NCI-H187 (cell line): ENCODE measurements at regions not wholly inside any gene's neighbourhood (a gene's known extent, or its start where the extent isn't known, plus 50 kb on each side); places are given as distances from the start of the nearest gene placed in this dataset.
A peak's percentile ranks its signal among the peaks of the same experiment; 100 is the strongest.
"Not testable (repeated sequence)": the region's sequence is repeated elsewhere in the genome, so short reads cannot be mapped to it uniquely, and the experiment has no call there.

Experiments
- DNase-seq, 2 experiments: peaks; one replicate each; lab custom pipeline; 2025; lab: John Stamatoyannopoulos, UW

DNA sequence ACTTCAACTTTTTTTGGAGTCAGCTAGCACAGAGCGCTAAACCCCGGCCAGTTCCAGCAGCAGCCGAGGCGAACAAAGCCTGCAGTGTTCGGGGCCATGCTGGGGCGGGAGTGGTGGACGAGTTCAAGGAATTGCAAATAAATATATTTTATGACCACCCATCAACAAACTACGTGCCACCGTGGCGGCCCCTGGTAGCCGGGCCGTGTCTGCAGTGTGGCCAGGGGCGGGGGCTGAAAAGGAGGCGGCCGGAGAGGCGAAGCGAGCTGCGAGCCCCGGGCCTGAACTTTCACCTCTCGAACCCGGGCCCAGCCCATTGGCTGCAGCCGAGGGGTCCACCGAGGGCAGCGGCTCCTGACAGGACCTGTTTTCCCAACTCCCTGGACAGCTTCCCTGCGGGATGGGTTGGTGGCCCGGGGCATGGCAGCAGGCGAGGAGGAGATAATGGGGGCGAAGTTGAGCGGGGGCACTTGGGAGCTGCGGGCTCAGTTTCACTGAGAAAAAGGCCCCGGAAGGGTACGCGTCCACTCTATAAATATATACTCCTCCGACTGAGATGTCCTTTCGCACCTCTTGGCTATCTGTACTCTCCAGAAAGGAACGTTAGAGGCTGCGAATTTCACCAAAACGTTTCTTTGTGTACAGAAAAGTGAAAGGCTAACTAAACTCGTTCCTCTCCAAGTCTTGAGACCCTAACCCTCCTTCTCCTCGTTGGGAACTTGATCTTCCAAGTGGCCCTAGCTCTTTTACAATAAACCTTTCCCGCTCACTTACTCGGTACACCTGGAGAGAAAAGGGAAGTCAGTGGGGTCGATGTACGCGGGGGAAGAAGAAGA is 164.6 kb upstream of the PPP1R3A start:
- no peak for DNase-seq

GRCh38 chr7:114082642-114083165 is 163.9 kb upstream of the PPP1R3A start:
- DNase-seq, result no peak

- peak; percentile 22 to 25 for DNase-seq
These were observed 163.0 kb upstream of the PPP1R3A start for GRCh38 chr7:114081606-114082425.

DNA sequence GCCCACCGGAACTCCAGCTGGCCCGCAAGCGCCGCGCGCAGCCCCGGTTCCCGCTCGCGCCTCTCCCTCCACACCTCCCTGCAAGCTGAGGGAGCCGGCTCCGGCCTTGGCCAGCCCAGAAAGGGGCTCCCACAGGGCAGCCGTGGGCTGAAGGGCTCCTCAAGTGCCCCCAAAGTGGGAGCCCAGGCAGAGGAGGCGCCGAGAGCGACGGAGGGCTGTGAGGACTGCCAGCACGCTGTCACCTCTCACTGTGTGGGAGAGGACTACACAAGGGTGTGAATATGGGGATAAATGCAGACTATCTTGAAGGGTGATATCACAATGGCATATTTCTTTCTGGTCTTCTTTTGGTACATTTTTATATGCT is 158.3 kb upstream of the PPP1R3A start:
- DNase-seq, result not testable (repeated sequence)

GRCh38 chr7:114076392-114077157 is 157.8 kb upstream of the PPP1R3A start:
- not testable (repeated sequence) for DNase-seq

GRCh38 chr7:114073701-114074100 is 154.9 kb upstream of the PPP1R3A start:
- DNase-seq, result no peak

- no peak for DNase-seq
These were observed 151.4 kb upstream of the PPP1R3A start for GRCh38 chr7:114070246-114070645.

DNA sequence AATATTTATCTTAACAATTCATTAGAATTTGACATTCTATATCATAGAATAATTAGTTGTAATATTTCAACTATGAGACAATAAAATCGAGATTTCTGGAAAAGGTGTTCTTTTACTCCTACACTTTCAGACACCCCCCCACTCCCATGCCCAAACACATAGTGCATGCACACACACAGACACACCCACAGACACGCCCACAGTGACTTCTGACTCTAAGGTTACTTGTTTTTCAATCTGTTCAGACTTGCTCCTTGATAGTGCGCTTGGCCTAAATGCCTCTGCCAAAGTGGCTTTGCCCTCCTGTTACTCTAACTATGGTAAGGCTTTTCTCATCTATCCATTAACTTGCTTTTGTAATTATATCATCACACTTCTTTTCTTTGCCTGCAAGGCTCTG is 144.0 kb upstream of the PPP1R3A start:
- DNase-seq, result no peak

DNA sequence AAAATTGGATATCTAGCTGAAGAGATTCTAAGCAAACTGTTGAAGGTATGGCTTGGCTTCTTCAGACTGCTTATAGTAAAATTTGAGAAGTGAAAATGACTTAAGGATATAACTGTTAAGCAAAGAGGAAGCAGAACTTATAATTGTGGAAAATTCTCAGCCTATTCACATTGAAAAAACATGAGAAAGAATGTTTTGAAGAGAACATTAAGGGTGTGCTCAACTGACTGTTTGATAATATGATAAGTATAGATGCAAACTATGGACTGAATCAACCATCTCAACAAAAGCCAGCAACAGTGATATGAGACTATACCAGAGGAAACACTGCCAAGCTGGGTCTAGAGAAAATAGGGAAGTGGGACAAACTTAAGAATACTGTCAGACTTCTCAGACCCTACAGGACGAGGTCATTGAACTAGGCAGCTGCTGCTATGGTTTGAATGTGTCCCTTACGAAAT is 133.1 kb upstream of the PPP1R3A start:
- no peak for DNase-seq

GRCh38 chr7:114050571-114050970 is 131.8 kb upstream of the PPP1R3A start:
- no peak for DNase-seq

GRCh38 chr7:114048386-114049235 is 129.8 kb upstream of the PPP1R3A start:
- DNase-seq, result peak; percentile 11 to 79

DNA sequence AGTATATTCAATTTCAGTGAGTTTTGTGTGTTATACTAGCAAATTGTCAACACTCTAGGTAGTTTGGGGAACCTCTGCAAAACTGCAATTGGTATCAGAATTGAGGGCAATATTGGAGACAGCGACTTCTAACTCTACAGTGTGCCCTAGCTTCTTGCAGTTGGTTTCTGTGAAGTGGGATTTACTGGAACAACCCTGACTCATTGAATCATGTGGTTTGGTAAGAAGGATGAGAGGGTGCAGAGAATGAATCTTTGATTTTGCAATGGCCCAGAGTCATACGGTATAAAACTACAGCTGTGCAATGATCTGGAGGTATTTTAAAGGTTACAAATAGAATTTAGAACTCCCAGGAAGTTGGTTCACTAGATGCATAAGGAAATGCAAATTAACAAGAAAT is 129.1 kb upstream of the PPP1R3A start:
- DNase-seq, result no peak

- DNase-seq, result no peak
These were observed 114.7 kb upstream of the PPP1R3A start for GRCh38 chr7:114033475-114033874.

GRCh38 chr7:114026486-114027089 is 107.8 kb upstream of the PPP1R3A start:
- peak; percentile 49 to 73 for DNase-seq

DNA sequence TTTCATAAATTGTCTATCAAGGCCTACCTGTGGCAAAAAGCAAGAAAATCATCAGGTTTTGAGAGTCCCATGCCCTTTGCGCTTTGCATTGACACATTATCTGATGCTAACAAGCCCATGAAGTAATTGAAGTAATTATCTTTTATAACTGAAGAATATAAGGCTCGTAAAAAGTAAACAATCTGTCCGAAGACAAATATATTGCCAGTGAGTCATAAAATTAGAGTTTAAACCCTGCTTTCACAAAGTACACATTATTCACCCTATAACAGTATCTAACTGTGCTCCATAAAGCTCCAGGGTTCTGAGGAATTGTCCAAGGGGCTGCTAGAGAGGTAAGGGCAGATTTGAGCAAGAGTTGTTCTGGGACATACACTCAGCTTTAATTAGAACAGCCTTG is 102.3 kb upstream of the PPP1R3A start:
- no peak for DNase-seq

DNA sequence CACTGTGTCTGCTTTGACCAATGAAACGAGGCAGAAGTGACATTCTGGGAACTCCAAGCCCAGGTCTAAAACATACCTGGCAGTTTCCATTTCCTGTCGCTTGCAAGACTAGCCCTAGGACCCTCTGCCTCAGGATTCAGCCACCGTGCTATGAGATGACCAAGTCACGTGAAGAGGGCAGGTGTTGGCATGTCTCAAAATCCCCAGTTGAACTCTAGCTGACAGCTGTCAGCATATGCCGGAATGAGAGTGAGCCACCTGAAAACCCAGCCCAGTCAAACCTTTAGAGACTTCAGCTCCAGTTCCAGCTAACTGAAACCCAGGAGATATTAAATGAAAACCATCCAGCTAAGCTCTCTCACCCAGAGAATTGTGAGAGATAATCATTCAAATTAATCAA is 89.9 kb upstream of the PPP1R3A start:
- no peak for DNase-seq

DNA sequence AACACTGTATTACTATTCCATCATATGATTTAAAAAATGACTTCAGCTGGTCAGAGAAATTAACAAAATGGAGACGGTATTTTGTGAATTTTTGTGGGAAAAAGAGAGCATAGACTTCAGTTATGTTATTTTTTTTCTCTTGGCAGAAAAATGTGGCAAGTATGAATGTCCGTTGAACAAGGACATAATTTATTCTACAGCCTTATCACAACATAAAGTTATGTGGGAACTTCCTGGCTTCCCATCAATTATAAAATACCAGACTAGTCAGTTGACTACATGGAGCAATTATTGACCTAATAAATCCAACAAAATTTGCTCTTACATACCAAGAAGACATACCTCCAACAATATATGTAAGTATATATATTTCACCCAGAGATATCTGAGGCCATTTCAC is 88.6 kb upstream of the PPP1R3A start:
- no peak for DNase-seq

DNA sequence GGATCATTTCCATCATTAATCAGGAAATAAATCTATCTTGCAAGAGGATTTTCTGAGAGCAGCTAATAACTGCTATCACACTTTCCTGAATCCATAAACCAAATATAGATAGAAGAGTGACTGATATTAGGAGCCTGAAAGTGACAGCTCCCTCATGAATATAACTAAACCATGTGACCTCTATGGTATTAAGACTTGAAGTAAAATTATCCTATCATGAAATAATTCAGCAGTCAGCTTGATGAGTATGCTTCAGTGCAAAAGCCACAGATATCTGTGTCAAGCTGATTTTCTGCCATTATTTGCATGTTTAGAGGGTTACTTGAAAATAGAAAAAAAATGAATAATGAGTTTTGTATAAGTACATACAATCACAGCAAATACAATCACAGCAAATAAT is 80.1 kb upstream of the PPP1R3A start:
- DNase-seq, result no peak

- no peak for DNase-seq
These were observed 77.6 kb upstream of the PPP1R3A start for GRCh38 chr7:113996405-113996804.

DNA sequence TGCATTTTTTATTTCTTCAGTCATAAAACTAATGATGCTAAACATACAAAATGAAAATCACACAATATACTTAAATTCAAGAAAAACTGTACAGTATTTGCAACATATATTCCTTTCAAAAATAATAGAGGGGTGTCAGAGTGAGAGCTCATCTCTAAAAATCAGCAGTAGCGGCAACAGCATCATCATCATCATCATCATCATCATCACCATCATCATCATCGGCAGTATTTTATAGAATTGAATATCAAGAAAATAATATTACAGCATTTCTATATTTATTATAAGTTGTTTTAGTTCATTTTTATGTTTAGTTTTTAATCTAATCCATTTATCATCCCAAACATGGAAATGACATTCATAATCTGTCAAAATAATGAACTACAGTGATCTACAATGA is 67.4 kb upstream of the PPP1R3A start:
- no peak for DNase-seq

GRCh38 chr7:113976508-113976907 is 57.7 kb upstream of the PPP1R3A start:
- DNase-seq, result no peak
